ENCODE measurements at regions not wholly inside any gene's neighbourhood (a gene's known extent, or its start where the extent isn't known, plus 50 kb on each side); places are given as distances from the start of the nearest gene placed in this dataset.

- TF ChIP-seq GATA2 (IDR thresholded peaks at IDR 0.05; ENCODE audit: low read depth, low read length) = no peak
- TF ChIP-seq GATA3 (IDR thresholded peaks at IDR 0.05; ENCODE audit: low read depth, low read length) = no peak
Measured at GRCh38 chr9:103323699-103324098, 328.6 kb downstream of the CYLC2 start.

All from SH-SY5Y (cell line).